HL-60 (cell line): ENCODE measurements at regions not wholly inside any gene's neighbourhood (a gene's known extent, or its start where the extent isn't known, plus 50 kb on each side); places are given as distances from the start of the nearest gene placed in this dataset.

ENCODE experiments used
- DNase-seq, 2 experiments: peaks; one replicate each; pipeline ENCODE4 v3.0.0-alpha.2; 2010 to 2020; ENCODE audit warnings: low read depth in 1 of 2, low spot score in 1 of 2
- H3K27ac ChIP-seq: fragments of 250-450 bp; sonication (Bioruptor Pico); replicated peaks from 2 replicates; pipeline ENCODE4 v1.5.1; 2020; ENCODE audit warnings: mild to moderate bottlenecking, moderate library complexity
- H3K27me3 ChIP-seq: fragments of 250-450 bp; sonication (Bioruptor Pico); 2 replicates; pipeline ENCODE4 v1.5.1; 2021; ENCODE audit warnings: mild to moderate bottlenecking, moderate library complexity; ENCODE audit not compliant: insufficient read depth, poor library complexity, severe bottlenecking
- H3K4me3 ChIP-seq: replicated peaks from 2 replicates; pipeline ENCODE4 v1.5.1; 2011; ENCODE audit warnings: mild to moderate bottlenecking, control low read depth, low read length; ENCODE audit not compliant: insufficient read depth
- CTCF ChIP-seq: IDR thresholded peaks from one replicate; pipeline ENCODE4 v1.5.1; 2011; ENCODE audit warnings: low read length, control low read depth, inconsistent platforms; ENCODE audit not compliant: insufficient read depth
- GABPA ChIP-seq: IDR thresholded peaks from 2 replicates; pipeline ENCODE4 v1.6.1; 2012; ENCODE audit warnings: low read depth
- POLR2AphosphoS5 ChIP-seq: IDR thresholded peaks from 2 replicates; pipeline ENCODE4 v1.6.1; 2012; ENCODE audit warnings: low read depth
- SPI1 ChIP-seq: IDR thresholded peaks from 2 replicates; pipeline ENCODE4 v1.6.1; 2012; ENCODE audit warnings: low read depth, mild to moderate bottlenecking, borderline replicate concordance
- TF ChIP-seq, protein P1 (sequence below): IDR thresholded peaks from 2 replicates; pipeline ENCODE4 v1.6.1; 2012; ENCODE audit warnings: low read depth; ENCODE audit not compliant: insufficient replicate concordance

DNA sequence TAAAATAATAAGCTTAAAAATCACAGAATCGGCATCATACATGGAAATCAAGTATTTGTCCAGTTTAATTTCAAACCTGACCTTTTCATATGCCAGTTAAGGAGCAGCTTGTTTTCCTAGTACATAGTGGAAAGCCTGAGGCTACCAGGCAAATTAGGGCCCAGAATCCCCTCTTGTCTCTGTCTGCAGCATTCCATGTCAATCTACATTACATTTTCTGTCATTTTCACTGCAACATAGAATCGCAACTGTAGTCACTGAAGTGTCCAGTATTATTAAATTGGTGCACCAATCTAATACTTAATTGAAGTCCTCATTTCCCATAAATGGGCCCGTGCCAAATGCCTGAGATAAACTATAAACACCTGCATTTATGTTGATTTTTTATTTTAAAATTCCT is 1352.2 kb upstream of the ACO1 start:
- no peak for TF ChIP-seq SPI1
- no peak for TF ChIP-seq GABPA
- TF ChIP-seq POLR2AphosphoS5, result no peak
- TF ChIP-seq, protein P1, sequence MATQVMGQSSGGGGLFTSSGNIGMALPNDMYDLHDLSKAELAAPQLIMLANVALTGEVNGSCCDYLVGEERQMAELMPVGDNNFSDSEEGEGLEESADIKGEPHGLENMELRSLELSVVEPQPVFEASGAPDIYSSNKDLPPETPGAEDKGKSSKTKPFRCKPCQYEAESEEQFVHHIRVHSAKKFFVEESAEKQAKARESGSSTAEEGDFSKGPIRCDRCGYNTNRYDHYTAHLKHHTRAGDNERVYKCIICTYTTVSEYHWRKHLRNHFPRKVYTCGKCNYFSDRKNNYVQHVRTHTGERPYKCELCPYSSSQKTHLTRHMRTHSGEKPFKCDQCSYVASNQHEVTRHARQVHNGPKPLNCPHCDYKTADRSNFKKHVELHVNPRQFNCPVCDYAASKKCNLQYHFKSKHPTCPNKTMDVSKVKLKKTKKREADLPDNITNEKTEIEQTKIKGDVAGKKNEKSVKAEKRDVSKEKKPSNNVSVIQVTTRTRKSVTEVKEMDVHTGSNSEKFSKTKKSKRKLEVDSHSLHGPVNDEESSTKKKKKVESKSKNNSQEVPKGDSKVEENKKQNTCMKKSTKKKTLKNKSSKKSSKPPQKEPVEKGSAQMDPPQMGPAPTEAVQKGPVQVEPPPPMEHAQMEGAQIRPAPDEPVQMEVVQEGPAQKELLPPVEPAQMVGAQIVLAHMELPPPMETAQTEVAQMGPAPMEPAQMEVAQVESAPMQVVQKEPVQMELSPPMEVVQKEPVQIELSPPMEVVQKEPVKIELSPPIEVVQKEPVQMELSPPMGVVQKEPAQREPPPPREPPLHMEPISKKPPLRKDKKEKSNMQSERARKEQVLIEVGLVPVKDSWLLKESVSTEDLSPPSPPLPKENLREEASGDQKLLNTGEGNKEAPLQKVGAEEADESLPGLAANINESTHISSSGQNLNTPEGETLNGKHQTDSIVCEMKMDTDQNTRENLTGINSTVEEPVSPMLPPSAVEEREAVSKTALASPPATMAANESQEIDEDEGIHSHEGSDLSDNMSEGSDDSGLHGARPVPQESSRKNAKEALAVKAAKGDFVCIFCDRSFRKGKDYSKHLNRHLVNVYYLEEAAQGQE, result no peak
- no peak for TF ChIP-seq CTCF
- Histone ChIP-seq H3K4me3 (no peak overlapping the region), H3K27me3 (no peaks in the 10 kb centered on the region), H3K27ac (no peak overlapping the region)
- DNase-seq, result no peak

DNA sequence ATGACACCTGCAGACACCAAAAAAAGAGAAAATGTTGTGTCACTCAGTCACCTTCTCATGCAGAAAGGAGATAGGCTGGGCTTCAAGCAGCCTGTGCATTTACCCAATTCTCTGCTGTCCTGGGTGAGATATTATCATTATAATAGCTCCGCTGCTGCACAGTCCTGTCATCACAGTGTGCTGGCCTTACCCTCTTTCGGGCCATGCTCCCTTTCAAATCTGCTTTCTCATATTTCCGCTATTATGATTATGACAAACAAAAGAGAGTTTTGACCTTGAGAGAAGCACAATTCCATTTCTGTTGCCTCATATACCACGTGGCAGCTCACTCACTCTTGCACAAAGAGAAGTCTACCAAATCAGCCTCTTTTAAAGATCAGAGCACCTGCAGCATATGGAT is 1350.1 kb upstream of the ACO1 start:
- no peak overlapping the region for H3K4me3 ChIP-seq
- H3K27ac ChIP-seq, result no peak overlapping the region
- DNase-seq, result no peak
- TF ChIP-seq GABPA, result no peak
- TF ChIP-seq SPI1, result no peak
- TF ChIP-seq, protein P1, result no peak
- TF ChIP-seq CTCF, result no peak
- TF ChIP-seq POLR2AphosphoS5, result no peak
- no peaks in the 10 kb centered on the region for H3K27me3 ChIP-seq

DNA sequence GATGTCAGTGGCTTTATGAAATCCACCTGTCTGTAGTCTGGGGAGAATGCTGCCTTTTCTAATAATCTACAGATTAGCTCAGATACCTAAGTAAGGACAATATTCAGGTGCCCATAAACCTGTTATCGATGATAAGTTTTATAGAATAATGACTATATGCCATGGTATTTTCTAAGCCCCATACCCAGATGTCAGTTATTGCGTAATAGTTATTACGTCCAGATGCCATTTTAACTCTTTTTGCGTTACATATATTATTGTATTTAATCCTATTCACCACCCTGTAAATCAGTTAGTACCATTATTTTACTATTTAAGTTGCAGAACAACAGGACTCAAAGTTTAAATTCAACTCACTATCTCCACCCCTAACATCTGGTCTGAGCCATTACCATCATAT is 1343.9 kb upstream of the ACO1 start:
- H3K4me3 ChIP-seq, result no peak overlapping the region
- no peak for DNase-seq
- no peaks in the 10 kb centered on the region for H3K27me3 ChIP-seq
- no peak overlapping the region for H3K27ac ChIP-seq
- TF ChIP-seq GABPA (no peak), SPI1 (no peak)
- TF ChIP-seq, protein P1, result no peak

DNA sequence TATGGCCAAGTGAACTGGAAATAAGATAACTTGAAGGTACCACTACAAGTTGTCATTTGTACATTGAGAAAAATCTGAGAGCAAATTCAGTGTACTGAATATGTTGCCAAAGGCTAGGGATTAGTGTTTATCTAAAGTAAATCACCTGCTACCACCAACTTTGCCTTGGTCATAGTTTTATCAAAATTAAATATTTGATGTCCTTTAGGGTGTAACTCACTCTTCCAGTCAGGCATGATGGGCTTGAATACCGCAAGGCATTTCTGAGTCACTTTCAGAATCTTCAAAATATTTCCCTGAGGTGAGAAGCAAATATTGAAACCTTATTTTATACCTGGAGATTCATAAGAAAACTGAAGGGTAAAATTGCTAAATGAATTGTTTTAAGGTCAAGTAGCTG is 1338.6 kb upstream of the ACO1 start:
- no peak overlapping the region for H3K27ac ChIP-seq
- no peak for TF ChIP-seq CTCF
- no peak for TF ChIP-seq POLR2AphosphoS5
- TF ChIP-seq, protein P1, result no peak
- TF ChIP-seq GABPA, result no peak
- no peak for TF ChIP-seq SPI1
- DNase-seq, result no peak
- H3K27me3 ChIP-seq, result no peaks in the 10 kb centered on the region
- no peak overlapping the region for H3K4me3 ChIP-seq
